ENCODE measurements at regions not wholly inside any gene's neighbourhood (a gene's known extent, or its start where the extent isn't known, plus 50 kb on each side); places are given as distances from the start of the nearest gene placed in this dataset.

- DNase-seq (no peak), ATAC-seq (no peak)
- Mint-ChIP-seq H3K27me3 (peaks cover 5 to 11% (median 6%) of the 10 kb centered on the region in 5 donors), H3K27ac (no peak overlapping the region), H3K36me3 (peaks cover 0 to 8% (median 5%) of the 10 kb centered on the region in 5 donors), H3K4me1 (peaks cover 0 to 1% (median 0%) of the 10 kb centered on the region in 7 donors), H3K4me3 (no peak overlapping the region), H3K9me3 (peaks cover 0 to 22% (median 4%) of the 10 kb centered on the region in 11 donors)
- Histone ChIP-seq H3K4me1 (ENCODE audit: control insufficient read depth in 2 of 2, insufficient read depth in 2 of 2, low read length in 2 of 2) (no peaks in the 10 kb centered on the region), H3K36me3 (ENCODE audit: control insufficient read depth in 2 of 3, insufficient read depth in 3 of 3, low read length in 3 of 3) (no peaks in the 10 kb centered on the region), H3K4me3 (ENCODE audit: low read length) (no peak overlapping the region), H3K27ac (ENCODE audit: low read depth, low read length) (no peak overlapping the region), H3K27me3 (ENCODE audit: control insufficient read depth in 2 of 2, insufficient read depth in 2 of 2, low read length in 2 of 2) (no peaks in the 10 kb centered on the region), H3K9me3 (ENCODE audit: control insufficient read depth in 2 of 3, low read length in 3 of 3) (no peaks in the 10 kb centered on the region)
- ChIA-PET CTCF (no interaction called here), POLR2A (no interaction called here)
- intact Hi-C loops (cut with micrococcal nuclease), result no loop called here
Observed at GRCh38 chr21:35791541-35792325, 268.6 kb downstream of the SETD4 start.

DNA sequence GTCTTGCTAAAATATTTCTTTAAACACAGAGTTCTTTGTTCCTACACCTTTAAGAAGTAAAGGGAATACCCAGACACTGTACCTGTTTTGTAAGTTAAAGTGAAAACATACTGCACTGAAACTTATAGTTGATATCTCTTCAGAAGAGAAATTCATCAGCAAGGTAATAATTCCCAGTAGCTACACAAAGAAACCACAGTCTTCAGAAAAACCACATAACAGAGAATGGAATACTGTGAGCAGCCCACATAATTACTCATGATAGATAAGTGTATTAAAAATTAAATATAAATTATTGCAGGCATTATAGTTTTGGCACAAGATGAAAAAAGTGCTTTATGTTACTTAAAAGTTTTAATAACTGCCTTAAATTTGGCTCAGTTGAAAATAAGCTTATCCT, 276.6 kb downstream of the SETD4 start:
- no peaks in the 10 kb centered on the region for H3K36me3 ChIP-seq (ENCODE audit: control insufficient read depth in 2 of 3, insufficient read depth in 3 of 3, low read length in 3 of 3)
- DNase-seq (no peak), ATAC-seq (no peak)
- POLR2A ChIA-PET, result no interaction called here
- Mint-ChIP-seq H3K4me1 (peaks cover 0 to 6% (median 0%) of the 10 kb centered on the region in 7 donors), H3K27ac (no peak overlapping the region), H3K36me3 (peaks cover 0 to 6% (median 5%) of the 10 kb centered on the region in 5 donors), H3K27me3 (peaks cover 4 to 26% (median 17%) of the 10 kb centered on the region in 5 donors), H3K9me3 (peaks cover 0 to 11% (median 4%) of the 10 kb centered on the region in 11 donors), H3K4me3 (no peak overlapping the region)
- H3K9me3 ChIP-seq (ENCODE audit: control insufficient read depth in 2 of 3, low read length in 3 of 3), result no peaks in the 10 kb centered on the region
- no peaks in the 10 kb centered on the region for H3K4me1 ChIP-seq (ENCODE audit: control insufficient read depth in 2 of 2, insufficient read depth in 2 of 2, low read length in 2 of 2)
- intact Hi-C loops (cut with micrococcal nuclease), result no loop called here
- no peak overlapping the region for H3K4me3 ChIP-seq (ENCODE audit: low read length)
- no peak overlapping the region for H3K27ac ChIP-seq (ENCODE audit: low read depth, low read length)
- CTCF ChIA-PET, result no interaction called here
- no peaks in the 10 kb centered on the region for H3K27me3 ChIP-seq (ENCODE audit: control insufficient read depth in 2 of 2, insufficient read depth in 2 of 2, low read length in 2 of 2)

DNA sequence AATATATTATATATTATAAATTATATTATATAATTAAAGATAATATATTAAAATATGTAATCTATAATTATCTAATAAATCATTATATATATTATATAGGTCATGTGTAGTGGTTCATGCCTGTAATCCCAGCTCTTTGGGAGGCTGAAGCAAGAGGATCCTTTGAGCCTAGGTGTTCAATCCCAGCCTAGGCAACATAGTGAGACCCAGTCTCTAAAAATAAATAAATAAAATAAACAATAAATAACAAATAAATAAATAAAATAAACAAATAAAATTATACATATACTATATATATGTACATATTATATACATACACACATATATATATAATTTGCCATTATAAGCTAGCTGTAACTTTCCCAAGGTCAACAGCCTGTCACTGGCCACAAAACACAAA, 277.7 kb downstream of the SETD4 start:
- Histone ChIP-seq H3K4me1 (ENCODE audit: control insufficient read depth in 2 of 2, insufficient read depth in 2 of 2, low read length in 2 of 2) (no peaks in the 10 kb centered on the region), H3K9me3 (ENCODE audit: control insufficient read depth in 2 of 3, low read length in 3 of 3) (no peaks in the 10 kb centered on the region), H3K27me3 (ENCODE audit: control insufficient read depth in 2 of 2, insufficient read depth in 2 of 2, low read length in 2 of 2) (no peaks in the 10 kb centered on the region), H3K36me3 (ENCODE audit: control insufficient read depth in 2 of 3, insufficient read depth in 3 of 3, low read length in 3 of 3) (no peaks in the 10 kb centered on the region), H3K4me3 (ENCODE audit: low read length) (no peak overlapping the region), H3K27ac (ENCODE audit: low read depth, low read length) (no peak overlapping the region)
- Mint-ChIP-seq H3K27ac (no peak overlapping the region), H3K36me3 (peaks cover 0 to 6% (median 5%) of the 10 kb centered on the region in 5 donors), H3K4me1 (peaks cover 0 to 6% (median 0%) of the 10 kb centered on the region in 7 donors), H3K9me3 (peaks cover 0 to 7% (median 4%) of the 10 kb centered on the region in 11 donors), H3K27me3 (peaks cover 4 to 32% (median 17%) of the 10 kb centered on the region in 5 donors), H3K4me3 (no peak overlapping the region)
- DNase-seq, result no peak
- intact Hi-C loops (cut with micrococcal nuclease), result no loop called here
- ATAC-seq, result no peak
- ChIA-PET POLR2A (no interaction called here), CTCF (no interaction called here)

DNA sequence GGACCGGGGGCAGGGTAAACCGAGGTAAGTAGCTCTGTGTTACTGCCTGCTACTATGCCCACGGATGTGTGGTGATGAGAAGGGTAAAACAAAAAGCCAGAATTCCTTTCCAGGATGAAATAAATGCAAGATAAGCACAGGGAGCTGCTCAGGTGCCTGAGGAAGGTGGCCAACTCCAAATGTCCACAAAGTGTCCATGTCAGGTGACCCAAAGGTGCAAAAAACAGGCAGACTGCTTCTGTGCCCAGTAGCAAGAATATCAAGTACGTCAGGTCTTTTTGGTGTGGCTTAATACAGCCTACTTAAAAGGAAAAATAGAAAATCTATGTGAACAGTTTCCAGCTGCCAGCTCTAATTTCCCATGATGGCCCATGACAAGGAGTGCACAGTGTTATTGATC, 279.3 kb downstream of the SETD4 start:
- peaks cover 3 to 23% (median 20%) of the 10 kb centered on the region in 5 donors for H3K27me3 Mint-ChIP-seq
- no peak overlapping the region for H3K27ac Mint-ChIP-seq
- H3K4me1 Mint-ChIP-seq, result peaks cover 0 to 6% (median 0%) of the 10 kb centered on the region in 7 donors
- no peaks in the 10 kb centered on the region for H3K27me3 ChIP-seq (ENCODE audit: control insufficient read depth in 2 of 2, insufficient read depth in 2 of 2, low read length in 2 of 2)
- ATAC-seq, result no peak
- H3K4me1 ChIP-seq (ENCODE audit: control insufficient read depth in 2 of 2, insufficient read depth in 2 of 2, low read length in 2 of 2), result no peaks in the 10 kb centered on the region
- no peak overlapping the region for H3K4me3 ChIP-seq (ENCODE audit: low read length)
- H3K9me3 ChIP-seq (ENCODE audit: control insufficient read depth in 2 of 3, low read length in 3 of 3), result no peaks in the 10 kb centered on the region
- H3K4me3 Mint-ChIP-seq, result no peak overlapping the region
- DNase-seq, result no peak
- peaks cover 0 to 5% (median 0%) of the 10 kb centered on the region in 5 donors for H3K36me3 Mint-ChIP-seq
- H3K9me3 Mint-ChIP-seq, result peaks cover 0 to 3% (median 0%) of the 10 kb centered on the region in 11 donors
- H3K36me3 ChIP-seq (ENCODE audit: control insufficient read depth in 2 of 3, insufficient read depth in 3 of 3, low read length in 3 of 3), result no peaks in the 10 kb centered on the region
- ChIA-PET CTCF (no interaction called here), POLR2A (no interaction called here)
- H3K27ac ChIP-seq (ENCODE audit: low read depth, low read length), result no peak overlapping the region
- intact Hi-C loops (cut with micrococcal nuclease), result no loop called here

- no peak for DNase-seq
- intact Hi-C loops (cut with micrococcal nuclease), result no loop called here
Observed at GRCh38 chr21:35779690-35780570, 280.4 kb downstream of the SETD4 start.

DNA sequence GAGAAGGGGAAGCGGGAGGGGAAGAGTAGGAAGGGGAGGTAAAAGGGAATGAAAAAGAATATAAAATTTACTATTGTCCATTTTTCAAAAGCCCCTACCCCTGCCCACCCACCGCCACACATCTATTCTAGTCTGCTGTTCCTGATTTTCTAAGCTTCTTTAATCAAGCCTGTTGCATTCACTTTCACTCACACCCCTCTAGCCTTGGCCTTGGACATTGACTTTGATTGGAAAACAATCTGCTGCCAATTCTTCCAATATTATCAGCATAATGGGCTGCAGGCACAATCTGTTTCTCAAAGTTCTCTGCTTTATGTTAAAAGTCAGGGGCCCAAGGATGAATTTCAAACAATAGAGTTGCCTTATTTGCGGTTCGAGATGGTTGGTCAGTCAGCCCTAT, 281.2 kb downstream of the SETD4 start:
- Histone ChIP-seq H3K4me3 (ENCODE audit: low read length) (no peak overlapping the region), H3K4me1 (ENCODE audit: control insufficient read depth in 2 of 2, insufficient read depth in 2 of 2, low read length in 2 of 2) (no peaks in the 10 kb centered on the region), H3K27ac (ENCODE audit: low read depth, low read length) (no peak overlapping the region), H3K27me3 (ENCODE audit: control insufficient read depth in 2 of 2, insufficient read depth in 2 of 2, low read length in 2 of 2) (no peaks in the 10 kb centered on the region), H3K36me3 (ENCODE audit: control insufficient read depth in 2 of 3, insufficient read depth in 3 of 3, low read length in 3 of 3) (no peaks in the 10 kb centered on the region), H3K9me3 (ENCODE audit: control insufficient read depth in 2 of 3, low read length in 3 of 3) (no peaks in the 10 kb centered on the region)
- ChIA-PET POLR2A (no interaction called here), CTCF (no interaction called here)
- no peak for ATAC-seq
- intact Hi-C loops (cut with micrococcal nuclease), result no loop called here
- H3K4me1 Mint-ChIP-seq, result peaks cover 0 to 6% (median 0%) of the 10 kb centered on the region in 7 donors
- H3K27ac Mint-ChIP-seq, result no peak overlapping the region
- no peak overlapping the region for H3K4me3 Mint-ChIP-seq
- no peak for DNase-seq
- peaks cover 0 to 24% (median 11%) of the 10 kb centered on the region in 5 donors for H3K27me3 Mint-ChIP-seq
- H3K36me3 Mint-ChIP-seq, result no peaks in the 10 kb centered on the region
- peaks cover 0 to 2% (median 0%) of the 10 kb centered on the region in 11 donors for H3K9me3 Mint-ChIP-seq

More at GRCh38 chr21:35779690-35780570, 280.4 kb downstream of the SETD4 start:
- ChIA-PET CTCF (no interaction called here), POLR2A (no interaction called here)
- Histone ChIP-seq H3K36me3 (ENCODE audit: control insufficient read depth in 2 of 3, insufficient read depth in 3 of 3, low read length in 3 of 3) (no peaks in the 10 kb centered on the region), H3K4me1 (ENCODE audit: control insufficient read depth in 2 of 2, insufficient read depth in 2 of 2, low read length in 2 of 2) (no peaks in the 10 kb centered on the region), H3K27ac (ENCODE audit: low read depth, low read length) (no peak overlapping the region), H3K27me3 (ENCODE audit: control insufficient read depth in 2 of 2, insufficient read depth in 2 of 2, low read length in 2 of 2) (no peaks in the 10 kb centered on the region), H3K9me3 (ENCODE audit: control insufficient read depth in 2 of 3, low read length in 3 of 3) (no peaks in the 10 kb centered on the region), H3K4me3 (ENCODE audit: low read length) (no peak overlapping the region)
- H3K9me3 Mint-ChIP-seq, result peaks cover 0 to 2% (median 0%) of the 10 kb centered on the region in 11 donors
- no peak overlapping the region for H3K27ac Mint-ChIP-seq
- H3K36me3 Mint-ChIP-seq, result no peaks in the 10 kb centered on the region
- no peak overlapping the region for H3K4me3 Mint-ChIP-seq
- no peak for ATAC-seq
- peaks cover 0 to 6% (median 0%) of the 10 kb centered on the region in 7 donors for H3K4me1 Mint-ChIP-seq
- peaks cover 0 to 21% (median 16%) of the 10 kb centered on the region in 5 donors for H3K27me3 Mint-ChIP-seq
